H1 (cell line): ENCODE measurements at regions not wholly inside any gene's neighbourhood (a gene's known extent, or its start where the extent isn't known, plus 50 kb on each side); places are given as distances from the start of the nearest gene placed in this dataset.

Experiments used
- ATF3 ChIP-seq: IDR thresholded peaks from 2 replicates; pipeline ENCODE4 v1.6.1; 2011; ENCODE audit warnings: low read depth, mild to moderate bottlenecking, low read length; ENCODE audit not compliant: insufficient read depth
- BRCA1 ChIP-seq: IDR thresholded peaks from 2 replicates; pipeline ENCODE4 v1.6.1; 2012; ENCODE audit warnings: low read depth, low read length, improper control_type of control experiment
- EP300 ChIP-seq, 2 experiments: IDR thresholded peaks; 1 replicate in 1 of 2; 2 replicates in 1 of 2; pipeline ENCODE4 v1.6.1; 2011 to 2012; ENCODE audit warnings: low read depth in 2 of 2, low read length in 2 of 2, mild to moderate bottlenecking in 2 of 2, borderline replicate concordance in 1 of 2, inconsistent platforms in 1 of 2, moderate library complexity in 1 of 2
- GABPA ChIP-seq: IDR thresholded peaks from 2 replicates; pipeline ENCODE4 v1.6.1; 2011; ENCODE audit warnings: mild to moderate bottlenecking, low read length, moderate library complexity, borderline replicate concordance; ENCODE audit not compliant: insufficient read depth
- GTF2F1 ChIP-seq: IDR thresholded peaks from 2 replicates; pipeline ENCODE4 v1.6.1; 2012; ENCODE audit warnings: low read depth, low read length, improper control_type of control experiment, borderline replicate concordance
- POLR2A ChIP-seq, 2 experiments: IDR thresholded peaks; 1 replicate in 1 of 2; 2 replicates in 1 of 2; pipeline ENCODE4 v1.6.1; 2011; ENCODE audit warnings: low read depth in 2 of 2, low read length in 2 of 2, mild to moderate bottlenecking in 2 of 2; ENCODE audit errors: control extremely low read depth in 1 of 2
- RAD21 ChIP-seq, 2 experiments: IDR thresholded peaks in 1 of 2; conservative IDR thresholded peaks in 1 of 2; 2 replicates each; pipeline ENCODE4 v1.6.1; 2011; ENCODE audit warnings: low read depth in 2 of 2, low read length in 2 of 2, improper control_type of control experiment in 1 of 2, inconsistent platforms in 1 of 2, mild to moderate bottlenecking in 1 of 2, moderate library complexity in 1 of 2
- RNF2 ChIP-seq: fragments of 200-900, 300-1000 bp; sonication (generic); IDR thresholded peaks from 2 replicates; pipeline ENCODE4 v1.7.1; 2016; ENCODE audit warnings: borderline replicate concordance, low read depth, mild to moderate bottlenecking, antibody characterized with exemption, low read length; ENCODE audit not compliant: poor library complexity, severe bottlenecking; ENCODE audit errors: missing control alignments
- SAP30 ChIP-seq: fragments of 300-600 bp; sonication (generic); IDR thresholded peaks from 2 replicates; pipeline ENCODE4 v1.7.1; 2012; ENCODE audit warnings: low read length, moderate library complexity, mild to moderate bottlenecking, inconsistent platforms; ENCODE audit not compliant: insufficient read depth, insufficient replicate concordance
- YY1 ChIP-seq: IDR thresholded peaks from 2 replicates; pipeline ENCODE4 v1.6.1; 2011; ENCODE audit warnings: low read depth, mild to moderate bottlenecking, low read length
- TF ChIP-seq, protein P1 (sequence below), 3 experiments: IDR thresholded peaks; 1 replicate in 2 of 3; 2 replicates in 1 of 3; pipeline versions ENCODE4 v1.5.1 to v1.6.1; 2011; ENCODE audit warnings: low read length in 3 of 3, mild to moderate bottlenecking in 3 of 3, inconsistent platforms in 2 of 3, low read depth in 1 of 3, moderate library complexity in 1 of 3; ENCODE audit not compliant: insufficient read depth in 1 of 3; ENCODE audit errors: control extremely low read depth in 1 of 3

- TF ChIP-seq, protein P1, sequence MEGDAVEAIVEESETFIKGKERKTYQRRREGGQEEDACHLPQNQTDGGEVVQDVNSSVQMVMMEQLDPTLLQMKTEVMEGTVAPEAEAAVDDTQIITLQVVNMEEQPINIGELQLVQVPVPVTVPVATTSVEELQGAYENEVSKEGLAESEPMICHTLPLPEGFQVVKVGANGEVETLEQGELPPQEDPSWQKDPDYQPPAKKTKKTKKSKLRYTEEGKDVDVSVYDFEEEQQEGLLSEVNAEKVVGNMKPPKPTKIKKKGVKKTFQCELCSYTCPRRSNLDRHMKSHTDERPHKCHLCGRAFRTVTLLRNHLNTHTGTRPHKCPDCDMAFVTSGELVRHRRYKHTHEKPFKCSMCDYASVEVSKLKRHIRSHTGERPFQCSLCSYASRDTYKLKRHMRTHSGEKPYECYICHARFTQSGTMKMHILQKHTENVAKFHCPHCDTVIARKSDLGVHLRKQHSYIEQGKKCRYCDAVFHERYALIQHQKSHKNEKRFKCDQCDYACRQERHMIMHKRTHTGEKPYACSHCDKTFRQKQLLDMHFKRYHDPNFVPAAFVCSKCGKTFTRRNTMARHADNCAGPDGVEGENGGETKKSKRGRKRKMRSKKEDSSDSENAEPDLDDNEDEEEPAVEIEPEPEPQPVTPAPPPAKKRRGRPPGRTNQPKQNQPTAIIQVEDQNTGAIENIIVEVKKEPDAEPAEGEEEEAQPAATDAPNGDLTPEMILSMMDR (IDR thresholded peaks at IDR 0.05; ENCODE audit: control extremely low read depth in 1 of 3, insufficient read depth in 1 of 3, low read depth in 1 of 3, low read length in 3 of 3): no peak
- TF ChIP-seq ATF3 (no peak), RNF2 (no peak), GABPA (no peak), RAD21 (IDR thresholded peaks at IDR 0.05 in 1 of 2, conservative IDR thresholded peaks at IDR 0.05 in 1 of 2; ENCODE audit: low read depth in 2 of 2, low read length in 2 of 2) (no peak), YY1 (no peak), GTF2F1 (no peak), SAP30 (no peak), BRCA1 (no peak), POLR2A (IDR thresholded peaks at IDR 0.05; ENCODE audit: control extremely low read depth in 1 of 2, low read depth in 2 of 2, low read length in 2 of 2) (no peak), EP300 (IDR thresholded peaks at IDR 0.05; ENCODE audit: borderline replicate concordance in 1 of 2, low read depth in 2 of 2, low read length in 2 of 2) (no peak)
These were observed 195.8 kb upstream of the FAM3C start for GRCh38 chr7:121591926-121592325.
